ENCODE measurements at regions not wholly inside any gene's neighbourhood (a gene's known extent, or its start where the extent isn't known, plus 50 kb on each side); places are given as distances from the start of the nearest gene placed in this dataset.

DNA sequence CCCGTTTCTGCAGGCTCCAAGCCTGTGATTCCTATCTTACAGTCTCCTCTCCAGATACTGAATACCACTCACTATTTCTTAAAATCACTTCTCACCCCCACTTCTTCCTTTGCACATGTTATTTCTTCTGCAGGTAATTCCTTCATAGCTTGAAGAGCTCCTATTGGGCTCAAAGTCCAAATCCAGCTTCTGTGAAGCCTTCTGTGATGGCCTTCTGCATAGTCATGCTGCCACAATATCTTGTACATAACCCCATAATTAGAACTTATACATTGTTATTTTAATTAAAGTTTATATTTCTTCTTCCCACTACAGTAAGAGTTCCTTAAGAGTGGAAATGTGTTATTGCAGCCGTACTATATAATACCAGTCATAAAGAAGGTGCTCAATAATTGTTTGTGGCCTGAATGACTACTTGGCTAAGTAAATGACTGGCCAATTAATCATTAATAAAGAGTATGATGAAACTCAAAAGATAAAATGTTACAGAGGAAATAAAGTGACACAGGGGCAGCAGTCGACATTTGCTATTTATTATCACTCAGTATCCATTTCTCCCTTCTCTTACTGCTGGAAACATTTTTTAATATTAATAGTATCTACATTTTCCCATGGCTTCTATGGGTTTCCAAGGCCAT, 886.6 kb downstream of the TTLL7 start:
- WGBS (ENCODE audit: insufficient coverage, low coverage, low lambda C conversion rate, missing lambda C conversion rate), result 49% methylated on average over 3 of the region's 3 CpGs
- ATAC-seq, result peak; percentile 44 to 88 (median 82)
- H3K36me3 ChIP-seq, result no peaks in the 10 kb centered on the region
- DNase-seq, result no peak
- intact Hi-C loops (cut with DNase I), result no loop called here
- TF ChIP-seq, protein P1, sequence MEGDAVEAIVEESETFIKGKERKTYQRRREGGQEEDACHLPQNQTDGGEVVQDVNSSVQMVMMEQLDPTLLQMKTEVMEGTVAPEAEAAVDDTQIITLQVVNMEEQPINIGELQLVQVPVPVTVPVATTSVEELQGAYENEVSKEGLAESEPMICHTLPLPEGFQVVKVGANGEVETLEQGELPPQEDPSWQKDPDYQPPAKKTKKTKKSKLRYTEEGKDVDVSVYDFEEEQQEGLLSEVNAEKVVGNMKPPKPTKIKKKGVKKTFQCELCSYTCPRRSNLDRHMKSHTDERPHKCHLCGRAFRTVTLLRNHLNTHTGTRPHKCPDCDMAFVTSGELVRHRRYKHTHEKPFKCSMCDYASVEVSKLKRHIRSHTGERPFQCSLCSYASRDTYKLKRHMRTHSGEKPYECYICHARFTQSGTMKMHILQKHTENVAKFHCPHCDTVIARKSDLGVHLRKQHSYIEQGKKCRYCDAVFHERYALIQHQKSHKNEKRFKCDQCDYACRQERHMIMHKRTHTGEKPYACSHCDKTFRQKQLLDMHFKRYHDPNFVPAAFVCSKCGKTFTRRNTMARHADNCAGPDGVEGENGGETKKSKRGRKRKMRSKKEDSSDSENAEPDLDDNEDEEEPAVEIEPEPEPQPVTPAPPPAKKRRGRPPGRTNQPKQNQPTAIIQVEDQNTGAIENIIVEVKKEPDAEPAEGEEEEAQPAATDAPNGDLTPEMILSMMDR (IDR thresholded peaks at IDR 0.05), result no peak
- no peak for TF ChIP-seq POLR2A (IDR thresholded peaks at IDR 0.05)
- no peaks in the 10 kb centered on the region for H3K9me3 ChIP-seq
- no peak overlapping the region for H3K4me3 ChIP-seq
- H3K27me3 ChIP-seq, result no peaks in the 10 kb centered on the region
- no peak overlapping the region for H3K27ac ChIP-seq
- H3K4me1 ChIP-seq, result peaks cover 0 to 11% (median 4%) of the 10 kb centered on the region in 4 donors

DNA sequence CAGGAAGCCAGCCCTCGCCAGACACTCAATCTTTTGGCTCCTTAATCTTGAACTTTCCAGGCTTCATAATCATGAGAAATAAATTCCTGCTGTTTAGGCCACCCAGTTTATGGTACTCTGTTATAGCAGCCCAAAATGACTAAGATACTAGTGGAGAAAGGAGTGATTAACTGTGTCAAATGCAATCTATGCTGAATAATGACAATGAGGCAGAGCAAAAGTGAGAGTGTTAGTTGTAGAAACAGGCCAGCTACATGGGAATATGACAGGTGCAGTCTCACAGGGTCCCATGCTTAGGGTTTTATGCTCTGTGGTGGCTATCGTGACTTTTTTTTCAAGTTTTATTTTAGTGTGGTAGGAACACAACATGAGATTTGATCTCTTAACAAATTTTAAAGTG, 888.8 kb downstream of the TTLL7 start:
- DNase-seq, result no peak
- Histone ChIP-seq H3K4me1 (peaks cover 0 to 11% (median 4%) of the 10 kb centered on the region in 4 donors), H3K9me3 (no peaks in the 10 kb centered on the region), H3K4me3 (no peak overlapping the region), H3K27me3 (no peaks in the 10 kb centered on the region), H3K36me3 (no peaks in the 10 kb centered on the region), H3K27ac (no peak overlapping the region)
- TF ChIP-seq, protein P1 (IDR thresholded peaks at IDR 0.05), result no peak
- TF ChIP-seq POLR2A (IDR thresholded peaks at IDR 0.05), result no peak
- 81% methylated on average over 2 of the region's 2 CpGs for WGBS (ENCODE audit: insufficient coverage, low coverage, low lambda C conversion rate, missing lambda C conversion rate)
- ATAC-seq, result no peak
- intact Hi-C loops (cut with DNase I), result no loop called here

DNA sequence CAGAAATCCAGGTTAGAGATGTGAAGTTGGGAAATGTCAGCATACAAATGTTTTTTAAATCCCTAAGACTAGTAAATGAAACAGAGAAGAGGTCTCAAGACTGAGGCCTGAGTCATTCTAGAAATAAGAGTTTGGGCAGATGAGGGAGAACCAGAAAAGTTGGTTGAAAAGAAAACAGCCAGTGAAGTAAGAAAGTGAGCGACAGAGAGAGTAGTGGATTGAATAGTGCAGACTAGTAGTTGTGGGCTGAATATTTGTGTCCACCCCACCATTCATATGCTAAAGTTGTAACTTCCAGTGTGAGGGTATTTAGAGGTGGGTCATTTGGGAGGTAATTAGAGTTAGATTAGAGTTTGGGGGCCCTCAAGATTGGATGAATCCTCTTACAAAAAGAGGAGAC, 889.2 kb downstream of the TTLL7 start:
- no peak for DNase-seq
- no peak overlapping the region for H3K4me3 ChIP-seq
- ATAC-seq, result no peak
- TF ChIP-seq POLR2A (IDR thresholded peaks at IDR 0.05), result no peak
- TF ChIP-seq, protein P1 (IDR thresholded peaks at IDR 0.05), result no peak
- H3K9me3 ChIP-seq, result no peaks in the 10 kb centered on the region
- intact Hi-C loops (cut with DNase I), result no loop called here
- H3K4me1 ChIP-seq, result peaks cover 0 to 11% (median 4%) of the 10 kb centered on the region in 4 donors
- H3K36me3 ChIP-seq, result no peaks in the 10 kb centered on the region
- H3K27me3 ChIP-seq, result no peaks in the 10 kb centered on the region
- WGBS (ENCODE audit: insufficient coverage, low coverage, low lambda C conversion rate, missing lambda C conversion rate), result 55% methylated on average over 1 of the region's 1 CpG
- no peak overlapping the region for H3K27ac ChIP-seq

DNA sequence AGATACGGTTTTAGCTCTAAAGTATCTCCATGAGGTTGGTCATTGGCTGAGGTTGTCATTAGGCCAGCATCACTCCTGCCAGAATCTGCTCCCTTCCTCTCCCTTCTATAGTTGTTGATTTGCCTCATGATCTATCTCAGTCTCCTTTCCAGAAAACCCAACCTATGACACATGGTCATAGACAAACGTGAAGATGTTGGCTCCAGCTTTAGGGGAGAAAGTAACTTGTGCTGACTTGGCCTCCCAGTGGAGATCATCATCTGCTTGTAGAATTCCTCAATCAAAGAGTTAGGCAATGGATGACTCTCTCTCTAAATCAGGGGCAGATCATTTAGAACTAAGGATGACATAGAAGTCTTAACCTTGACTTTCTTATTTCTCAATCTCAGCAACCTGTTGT, 894.4 kb downstream of the TTLL7 start:
- H3K36me3 ChIP-seq, result no peaks in the 10 kb centered on the region
- no peak for ATAC-seq
- no peak for DNase-seq
- no peaks in the 10 kb centered on the region for H3K9me3 ChIP-seq
- no peak overlapping the region for H3K27ac ChIP-seq
- H3K4me1 ChIP-seq, result no peaks in the 10 kb centered on the region
- WGBS (ENCODE audit: insufficient coverage, low coverage, low lambda C conversion rate, missing lambda C conversion rate), result 90% methylated on average over 1 of the region's 2 CpGs
- H3K27me3 ChIP-seq, result no peaks in the 10 kb centered on the region
- intact Hi-C loops (cut with DNase I), result no loop called here
- TF ChIP-seq POLR2A (IDR thresholded peaks at IDR 0.05), result no peak
- TF ChIP-seq, protein P1 (IDR thresholded peaks at IDR 0.05), result no peak
- no peak overlapping the region for H3K4me3 ChIP-seq

Measured in right lobe of liver (tissue), 6 donors.